Testis (tissue), 2 donors: ENCODE measurements at regions not wholly inside any gene's neighbourhood (a gene's known extent, or its start where the extent isn't known, plus 50 kb on each side); places are given as distances from the start of the nearest gene placed in this dataset.

ENCODE experiments used
- CTCF ChIP-seq, 3 experiments: fragments of 450-650 bp in 2 of 3; fragments of 200-600 bp in 1 of 3; sonication (generic) in 1 of 3; IDR thresholded peaks; one replicate each; pipeline ENCODE4 v1.5.1; 2016 to 2019; ENCODE audit warnings: antibody characterized with exemption in 3 of 3, mild to moderate bottlenecking in 2 of 3, moderate library complexity in 1 of 3
- POLR2A ChIP-seq: fragments of 450-650 bp; IDR thresholded peaks from one replicate; pipeline ENCODE4 v1.6.1; 2017; ENCODE audit warnings: antibody characterized with exemption, mild to moderate bottlenecking, moderate library complexity

GRCh38 chr13:85626603-85627002 is 172.6 kb downstream of the SLITRK6 start:
- TF ChIP-seq CTCF (IDR thresholded peaks at IDR 0.05): no peak
- no peak for TF ChIP-seq POLR2A
